VCaP (cell line): ENCODE measurements at regions not wholly inside any gene's neighbourhood (a gene's known extent, or its start where the extent isn't known, plus 50 kb on each side); places are given as distances from the start of the nearest gene placed in this dataset.

Source experiments
- H3K27ac ChIP-seq: fragments of 450-650 bp; 2 replicates; pipeline ENCODE4 v1.5.1; 2017
- CTCF ChIP-seq: fragments of 450-650 bp; conservative IDR thresholded peaks from 2 replicates; pipeline ENCODE4 v1.5.1; 2017; ENCODE audit warnings: mild to moderate bottlenecking, moderate library complexity

- H3K27ac ChIP-seq: no peak overlapping the region
- no peak for TF ChIP-seq CTCF
These were observed 177.5 kb downstream of the NXNL2 start for GRCh38 chr9:88712484-88712883.

GRCh38 chr9:88713010-88713409 is 178.0 kb downstream of the NXNL2 start:
- no peak for TF ChIP-seq CTCF
- H3K27ac ChIP-seq: no peak overlapping the region

- TF ChIP-seq CTCF: no peak
- no peak overlapping the region for H3K27ac ChIP-seq
These were observed 181.8 kb downstream of the NXNL2 start for GRCh38 chr9:88716596-88717290.

GRCh38 chr9:88721025-88721424 is 186.0 kb downstream of the NXNL2 start:
- H3K27ac ChIP-seq: no peak overlapping the region
- TF ChIP-seq CTCF: no peak

GRCh38 chr9:88721495-88722279 is 186.7 kb downstream of the NXNL2 start:
- no peak for TF ChIP-seq CTCF
- no peak overlapping the region for H3K27ac ChIP-seq

- no peak overlapping the region for H3K27ac ChIP-seq
- TF ChIP-seq CTCF: peak; percentile 69
These were observed 187.8 kb downstream of the NXNL2 start for GRCh38 chr9:88722753-88723152.

GRCh38 chr9:88723751-88724150 is 188.8 kb downstream of the NXNL2 start:
- TF ChIP-seq CTCF: no peak

More at GRCh38 chr9:88723751-88724150, 188.8 kb downstream of the NXNL2 start:
- H3K27ac ChIP-seq: no peak overlapping the region
